ENCODE measurements at regions not wholly inside any gene's neighbourhood (a gene's known extent, or its start where the extent isn't known, plus 50 kb on each side); places are given as distances from the start of the nearest gene placed in this dataset.

GRCh38 chr13:53854321-53854720 lies 825.7 kb downstream of the OLFM4 start:
- Histone ChIP-seq H3K36me3 (replicated peaks; ENCODE audit: insufficient read depth, low read depth) (no peaks in the 10 kb centered on the region), H3K27me3 (no peaks in the 10 kb centered on the region), H3K9me3 (ENCODE audit: low read depth) (no peaks in the 10 kb centered on the region), H3K4me3 (no peak overlapping the region), H3K79me2 (no peaks in the 10 kb centered on the region), H3K27ac (no peak overlapping the region), H3K4me2 (no peak overlapping the region), H4K20me1 (ENCODE audit: insufficient read depth, poor library complexity, severe bottlenecking) (no peaks in the 10 kb centered on the region), H3K4me1 (ENCODE audit: insufficient read depth) (no peaks in the 10 kb centered on the region), H2AFZ (no peak overlapping the region), H3K9me2 (replicated peaks; ENCODE audit: insufficient read depth) (no peaks in the 10 kb centered on the region)
- no peak for DNase-seq (ENCODE audit: low spot score)
- TF ChIP-seq EZH2phosphoT487 (IDR thresholded peaks at IDR 0.05; ENCODE audit: low read depth, severe bottlenecking, unreplicated experiment), result no peak
- no peak for TF ChIP-seq CTCF (IDR thresholded peaks at IDR 0.05; ENCODE audit: poor library complexity)
- TF ChIP-seq EZH2 (IDR thresholded peaks at IDR 0.05; ENCODE audit: borderline replicate concordance), result no peak
- WGBS (ENCODE audit: low lambda C conversion rate, missing lambda C conversion rate), result 99% methylated on average over 4 of the region's 4 CpGs

GRCh38 chr13:53856573-53857195 lies 828.1 kb downstream of the OLFM4 start:
- DNase-seq (ENCODE audit: low spot score), result no peak

GRCh38 chr13:53863520-53863919 lies 834.9 kb downstream of the OLFM4 start:
- no peak overlapping the region for H2AFZ ChIP-seq
- H3K4me1 ChIP-seq (ENCODE audit: insufficient read depth), result no peaks in the 10 kb centered on the region
- no peak overlapping the region for H3K27ac ChIP-seq
- no peaks in the 10 kb centered on the region for H3K9me3 ChIP-seq (ENCODE audit: low read depth)
- no peak overlapping the region for H3K4me2 ChIP-seq
- DNase-seq (ENCODE audit: low spot score), result no peak
- WGBS (ENCODE audit: low lambda C conversion rate, missing lambda C conversion rate), result 93% methylated on average over 1 of the region's 1 CpG
- TF ChIP-seq CTCF (IDR thresholded peaks at IDR 0.05; ENCODE audit: poor library complexity), result no peak
- no peak for TF ChIP-seq EZH2 (IDR thresholded peaks at IDR 0.05; ENCODE audit: borderline replicate concordance)
- TF ChIP-seq EZH2phosphoT487 (IDR thresholded peaks at IDR 0.05; ENCODE audit: low read depth, severe bottlenecking, unreplicated experiment), result no peak
- no peaks in the 10 kb centered on the region for H4K20me1 ChIP-seq (ENCODE audit: insufficient read depth, poor library complexity, severe bottlenecking)
- H3K79me2 ChIP-seq, result no peaks in the 10 kb centered on the region
- H3K9me2 ChIP-seq (replicated peaks; ENCODE audit: insufficient read depth), result no peaks in the 10 kb centered on the region
- no peaks in the 10 kb centered on the region for H3K27me3 ChIP-seq
- H3K36me3 ChIP-seq (replicated peaks; ENCODE audit: insufficient read depth, low read depth), result no peaks in the 10 kb centered on the region
- H3K4me3 ChIP-seq, result no peak overlapping the region

More at GRCh38 chr13:53856573-53857195, 828.1 kb downstream of the OLFM4 start:
- H3K79me2 ChIP-seq, result no peaks in the 10 kb centered on the region
- H3K27ac ChIP-seq, result no peak overlapping the region
- WGBS (ENCODE audit: low lambda C conversion rate, missing lambda C conversion rate), result 74% methylated on average over 2 of the region's 2 CpGs
- no peak overlapping the region for H2AFZ ChIP-seq
- H3K27me3 ChIP-seq, result no peaks in the 10 kb centered on the region
- no peak overlapping the region for H3K4me3 ChIP-seq
- H3K36me3 ChIP-seq (replicated peaks; ENCODE audit: insufficient read depth, low read depth), result no peaks in the 10 kb centered on the region
- H3K4me1 ChIP-seq (ENCODE audit: insufficient read depth), result no peaks in the 10 kb centered on the region
- no peaks in the 10 kb centered on the region for H4K20me1 ChIP-seq (ENCODE audit: insufficient read depth, poor library complexity, severe bottlenecking)
- H3K9me3 ChIP-seq (ENCODE audit: low read depth), result no peaks in the 10 kb centered on the region
- no peaks in the 10 kb centered on the region for H3K9me2 ChIP-seq (replicated peaks; ENCODE audit: insufficient read depth)
- no peak overlapping the region for H3K4me2 ChIP-seq
- no peak for TF ChIP-seq EZH2phosphoT487 (IDR thresholded peaks at IDR 0.05; ENCODE audit: low read depth, severe bottlenecking, unreplicated experiment)
- no peak for TF ChIP-seq EZH2 (IDR thresholded peaks at IDR 0.05; ENCODE audit: borderline replicate concordance)
- no peak for TF ChIP-seq CTCF (IDR thresholded peaks at IDR 0.05; ENCODE audit: poor library complexity)
